HG03139 (cell line): ENCODE measurements at regions not wholly inside any gene's neighbourhood (a gene's known extent, or its start where the extent isn't known, plus 50 kb on each side); places are given as distances from the start of the nearest gene placed in this dataset.

Experiments used
- ATAC-seq: cut with Tn5 transposase; IDR thresholded peaks from one replicate; pipeline ENCODE4 v1.9.1; 2021; ENCODE audit not compliant: unreplicated experiment

GRCh38 chr18:25815659-25816058 lies 274.8 kb downstream of the SS18 start:
- ATAC-seq = no peak

- peak; percentile 88 for ATAC-seq
Measured at GRCh38 chr18:25814841-25815458, 275.5 kb downstream of the SS18 start.

GRCh38 chr18:25813110-25813509 lies 277.3 kb downstream of the SS18 start:
- no peak for ATAC-seq

- ATAC-seq = no peak
Measured at GRCh38 chr18:25810736-25811135, 279.7 kb downstream of the SS18 start.

- no peak for ATAC-seq
Measured at GRCh38 chr18:25805939-25806338, 284.5 kb downstream of the SS18 start.

- no peak for ATAC-seq
Measured at GRCh38 chr18:25805323-25805722, 285.1 kb downstream of the SS18 start.

- ATAC-seq = no peak
Measured at GRCh38 chr18:25799231-25799630, 291.2 kb downstream of the SS18 start.

- ATAC-seq = no peak
Measured at GRCh38 chr18:25798046-25798445, 292.4 kb downstream of the SS18 start.

GRCh38 chr18:25795213-25795612 lies 295.2 kb downstream of the SS18 start:
- ATAC-seq = no peak

GRCh38 chr18:25787276-25787675 lies 303.1 kb downstream of the SS18 start:
- ATAC-seq = no peak

GRCh38 chr18:25786758-25787157 lies 303.7 kb downstream of the SS18 start:
- ATAC-seq = no peak

GRCh38 chr18:25780105-25780504 lies 310.3 kb downstream of the SS18 start:
- ATAC-seq = no peak

- no peak for ATAC-seq
Measured at GRCh38 chr18:25771796-25772195, 318.6 kb downstream of the SS18 start.

GRCh38 chr18:25764777-25765176 lies 325.6 kb downstream of the SS18 start:
- no peak for ATAC-seq

GRCh38 chr18:25759111-25759510 lies 331.3 kb downstream of the SS18 start:
- no peak for ATAC-seq

GRCh38 chr18:25743646-25744151 lies 346.7 kb downstream of the SS18 start:
- no peak for ATAC-seq

- ATAC-seq = no peak
Measured at GRCh38 chr18:25739376-25739775, 351.0 kb downstream of the SS18 start.

- ATAC-seq = no peak
Measured at GRCh38 chr18:25737710-25738311, 352.6 kb downstream of the SS18 start.

- no peak for ATAC-seq
Measured at GRCh38 chr18:25736516-25736915, 353.9 kb downstream of the SS18 start.

GRCh38 chr18:25735459-25735858 lies 355.0 kb downstream of the SS18 start:
- ATAC-seq = no peak

- ATAC-seq = no peak
Measured at GRCh38 chr18:25734336-25734735, 356.1 kb downstream of the SS18 start.

- ATAC-seq = no peak
Measured at GRCh38 chr18:25732862-25733261, 357.6 kb downstream of the SS18 start.

GRCh38 chr18:25729072-25729471 lies 361.3 kb downstream of the SS18 start:
- no peak for ATAC-seq
